ENCODE measurements at regions not wholly inside any gene's neighbourhood (a gene's known extent, or its start where the extent isn't known, plus 50 kb on each side); places are given as distances from the start of the nearest gene placed in this dataset.
"Not testable (repeated sequence)": the region's sequence is repeated elsewhere in the genome, so short reads cannot be mapped to it uniquely, and the experiment has no call there.

DNA sequence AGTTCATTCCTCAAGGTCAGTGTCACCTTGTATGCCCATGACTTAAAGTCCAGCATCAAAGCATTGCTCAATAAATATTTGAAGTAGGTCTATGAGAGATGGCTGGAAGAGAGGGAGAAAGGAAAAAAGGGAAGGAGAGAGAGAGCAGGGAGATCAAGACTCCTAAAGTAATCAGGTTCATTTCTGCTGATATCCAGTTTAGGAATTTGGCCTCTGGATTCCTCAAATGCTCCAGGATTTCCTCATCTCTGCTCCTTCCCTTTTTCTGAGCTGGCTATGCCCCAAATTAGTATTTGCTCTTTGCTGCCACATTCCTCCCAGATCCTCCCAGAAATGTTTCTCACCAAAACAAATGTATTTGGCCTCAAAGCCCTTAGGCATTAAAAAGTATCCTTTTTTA is 739.4 kb upstream of the CHAC2 start:
- in situ Hi-C loops (cut with MboI) (no loop called here), intact Hi-C loops (cut with micrococcal nuclease; ENCODE audit: unreplicated experiment) (no loop called here)
- CTCF ChIA-PET = no interaction called here
- H3K79me2 ChIP-seq (ENCODE audit: control insufficient read depth, insufficient read depth, low read length) = no peaks in the 10 kb centered on the region
- SMC1A ChIA-PET (ENCODE audit: uncharacterized antibody, unreplicated experiment) = no interaction called here
- H4K20me1 ChIP-seq (ENCODE audit: control insufficient read depth, insufficient read depth) = no peaks in the 10 kb centered on the region
- H3K27me3 ChIP-seq (replicated peaks in 1 of 2; ENCODE audit: control insufficient read depth in 2 of 2, insufficient read depth in 2 of 2, low read length in 1 of 2) = no peaks in the 10 kb centered on the region
- DNase-seq (ENCODE audit: low read depth, low spot score) = no peak
- POLR2A ChIA-PET = no interaction called here
- TF ChIP-seq SRF (IDR thresholded peaks at IDR 0.05; ENCODE audit: low read depth in 2 of 2, low read length in 2 of 2) (no peak), NBN (IDR thresholded peaks at IDR 0.05) (no peak), NR2C1 (IDR thresholded peaks at IDR 0.05) (no peak), NR2F1 (conservative IDR thresholded peaks at IDR 0.05) (no peak), ZZZ3 (IDR thresholded peaks at IDR 0.05; ENCODE audit: control insufficient read depth, insufficient read length, low read depth) (no peak), MTA2 (IDR thresholded peaks at IDR 0.05; ENCODE audit: low read depth) (no peak), DPF2 (IDR thresholded peaks at IDR 0.05) (no peak), GABPA (IDR thresholded peaks at IDR 0.05; ENCODE audit: low read depth) (no peak), KLF5 (IDR thresholded peaks at IDR 0.05; ENCODE audit: partially characterized antibody) (no peak), ZNF24 (IDR thresholded peaks at IDR 0.05) (no peak)
- TF ChIP-seq, protein P1, sequence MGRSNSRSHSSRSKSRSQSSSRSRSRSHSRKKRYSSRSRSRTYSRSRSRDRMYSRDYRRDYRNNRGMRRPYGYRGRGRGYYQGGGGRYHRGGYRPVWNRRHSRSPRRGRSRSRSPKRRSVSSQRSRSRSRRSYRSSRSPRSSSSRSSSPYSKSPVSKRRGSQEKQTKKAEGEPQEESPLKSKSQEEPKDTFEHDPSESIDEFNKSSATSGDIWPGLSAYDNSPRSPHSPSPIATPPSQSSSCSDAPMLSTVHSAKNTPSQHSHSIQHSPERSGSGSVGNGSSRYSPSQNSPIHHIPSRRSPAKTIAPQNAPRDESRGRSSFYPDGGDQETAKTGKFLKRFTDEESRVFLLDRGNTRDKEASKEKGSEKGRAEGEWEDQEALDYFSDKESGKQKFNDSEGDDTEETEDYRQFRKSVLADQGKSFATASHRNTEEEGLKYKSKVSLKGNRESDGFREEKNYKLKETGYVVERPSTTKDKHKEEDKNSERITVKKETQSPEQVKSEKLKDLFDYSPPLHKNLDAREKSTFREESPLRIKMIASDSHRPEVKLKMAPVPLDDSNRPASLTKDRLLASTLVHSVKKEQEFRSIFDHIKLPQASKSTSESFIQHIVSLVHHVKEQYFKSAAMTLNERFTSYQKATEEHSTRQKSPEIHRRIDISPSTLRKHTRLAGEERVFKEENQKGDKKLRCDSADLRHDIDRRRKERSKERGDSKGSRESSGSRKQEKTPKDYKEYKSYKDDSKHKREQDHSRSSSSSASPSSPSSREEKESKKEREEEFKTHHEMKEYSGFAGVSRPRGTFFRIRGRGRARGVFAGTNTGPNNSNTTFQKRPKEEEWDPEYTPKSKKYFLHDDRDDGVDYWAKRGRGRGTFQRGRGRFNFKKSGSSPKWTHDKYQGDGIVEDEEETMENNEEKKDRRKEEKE (IDR thresholded peaks at IDR 0.05) = no peak
- TF ChIP-seq, protein P2, sequence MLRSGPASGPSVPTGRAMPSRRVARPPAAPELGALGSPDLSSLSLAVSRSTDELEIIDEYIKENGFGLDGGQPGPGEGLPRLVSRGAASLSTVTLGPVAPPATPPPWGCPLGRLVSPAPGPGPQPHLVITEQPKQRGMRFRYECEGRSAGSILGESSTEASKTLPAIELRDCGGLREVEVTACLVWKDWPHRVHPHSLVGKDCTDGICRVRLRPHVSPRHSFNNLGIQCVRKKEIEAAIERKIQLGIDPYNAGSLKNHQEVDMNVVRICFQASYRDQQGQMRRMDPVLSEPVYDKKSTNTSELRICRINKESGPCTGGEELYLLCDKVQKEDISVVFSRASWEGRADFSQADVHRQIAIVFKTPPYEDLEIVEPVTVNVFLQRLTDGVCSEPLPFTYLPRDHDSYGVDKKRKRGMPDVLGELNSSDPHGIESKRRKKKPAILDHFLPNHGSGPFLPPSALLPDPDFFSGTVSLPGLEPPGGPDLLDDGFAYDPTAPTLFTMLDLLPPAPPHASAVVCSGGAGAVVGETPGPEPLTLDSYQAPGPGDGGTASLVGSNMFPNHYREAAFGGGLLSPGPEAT (IDR thresholded peaks at IDR 0.05; ENCODE audit: low read depth) = no peak
- TF ChIP-seq, protein P3, sequence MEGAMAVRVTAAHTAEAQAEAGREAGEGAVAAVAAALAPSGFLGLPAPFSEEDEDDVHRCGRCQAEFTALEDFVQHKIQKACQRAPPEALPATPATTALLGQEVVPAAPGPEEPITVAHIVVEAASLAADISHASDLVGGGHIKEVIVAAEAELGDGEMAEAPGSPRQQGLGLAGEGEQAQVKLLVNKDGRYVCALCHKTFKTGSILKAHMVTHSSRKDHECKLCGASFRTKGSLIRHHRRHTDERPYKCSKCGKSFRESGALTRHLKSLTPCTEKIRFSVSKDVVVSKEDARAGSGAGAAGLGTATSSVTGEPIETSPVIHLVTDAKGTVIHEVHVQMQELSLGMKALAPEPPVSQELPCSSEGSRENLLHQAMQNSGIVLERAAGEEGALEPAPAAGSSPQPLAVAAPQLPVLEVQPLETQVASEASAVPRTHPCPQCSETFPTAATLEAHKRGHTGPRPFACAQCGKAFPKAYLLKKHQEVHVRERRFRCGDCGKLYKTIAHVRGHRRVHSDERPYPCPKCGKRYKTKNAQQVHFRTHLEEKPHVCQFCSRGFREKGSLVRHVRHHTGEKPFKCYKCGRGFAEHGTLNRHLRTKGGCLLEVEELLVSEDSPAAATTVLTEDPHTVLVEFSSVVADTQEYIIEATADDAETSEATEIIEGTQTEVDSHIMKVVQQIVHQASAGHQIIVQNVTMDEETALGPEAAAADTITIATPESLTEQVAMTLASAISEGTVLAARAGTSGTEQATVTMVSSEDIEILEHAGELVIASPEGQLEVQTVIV (IDR thresholded peaks at IDR 0.05; ENCODE audit: borderline replicate concordance, partially characterized antibody) = no peak
- no TSS peak for BruUV-seq (replicated peaks)
- no peak overlapping the region for H3K27ac ChIP-seq (ENCODE audit: control insufficient read depth, insufficient read depth)
- H3K4me2 ChIP-seq (ENCODE audit: control insufficient read depth, insufficient read depth) = no peak overlapping the region
- H3K9ac ChIP-seq (ENCODE audit: control insufficient read depth, insufficient read depth, low read length) = no peak overlapping the region
- no peak overlapping the region for H3K4me3 ChIP-seq
- no peak overlapping the region for H2AFZ ChIP-seq (ENCODE audit: control insufficient read depth, low read depth, low read length)
- RAD21 ChIA-PET (ENCODE audit: unreplicated experiment) = no interaction called here
- H3K36me3 ChIP-seq (ENCODE audit: control insufficient read depth in 2 of 2, insufficient read depth in 2 of 2, low read length in 1 of 2) = no peaks in the 10 kb centered on the region
- H3K9me3 ChIP-seq (replicated peaks; ENCODE audit: control insufficient read depth, insufficient read depth, low read length) = no peaks in the 10 kb centered on the region
- no peaks in the 10 kb centered on the region for H3K4me1 ChIP-seq (ENCODE audit: control insufficient read depth, insufficient read depth, low read length)
- FAIRE-seq = no peak
- no peak for ATAC-seq

DNA sequence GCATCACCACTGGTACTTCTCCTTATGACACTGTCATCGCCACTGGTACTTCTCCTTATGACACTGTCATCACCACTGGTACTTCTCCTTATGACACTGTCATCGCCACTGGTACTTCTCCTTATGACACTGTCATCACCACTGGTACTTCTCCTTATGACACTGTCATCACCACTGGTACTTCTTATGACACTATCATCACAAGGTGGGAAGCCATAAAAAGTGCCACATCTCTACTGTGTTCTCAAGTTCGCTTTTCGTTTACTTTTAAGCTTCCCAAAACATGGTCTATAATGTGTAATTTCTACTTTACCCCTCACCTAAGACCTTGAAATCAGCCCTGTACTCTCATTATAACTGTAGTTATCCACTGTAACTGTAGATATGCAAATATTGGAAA is 745.4 kb upstream of the CHAC2 start:
- intact Hi-C loops (cut with micrococcal nuclease; ENCODE audit: unreplicated experiment); in situ Hi-C loops (cut with MboI); H3K4me1 ChIP-seq (ENCODE audit: control insufficient read depth, insufficient read depth, low read length); FAIRE-seq; H3K79me2 ChIP-seq (ENCODE audit: control insufficient read depth, insufficient read depth, low read length); POLR2A ChIA-PET; ATAC-seq; H3K9ac ChIP-seq (ENCODE audit: control insufficient read depth, insufficient read depth, low read length); H4K20me1 ChIP-seq (ENCODE audit: control insufficient read depth, insufficient read depth); H3K36me3 ChIP-seq (ENCODE audit: control insufficient read depth in 2 of 2, insufficient read depth in 2 of 2, low read length in 1 of 2); H3K4me3 ChIP-seq; BruUV-seq (replicated peaks); H3K9me3 ChIP-seq (replicated peaks; ENCODE audit: control insufficient read depth, insufficient read depth, low read length); H3K27me3 ChIP-seq (replicated peaks in 1 of 2; ENCODE audit: control insufficient read depth in 2 of 2, insufficient read depth in 2 of 2, low read length in 1 of 2); SMC1A ChIA-PET (ENCODE audit: uncharacterized antibody, unreplicated experiment); H3K4me2 ChIP-seq (ENCODE audit: control insufficient read depth, insufficient read depth); H3K27ac ChIP-seq (ENCODE audit: control insufficient read depth, insufficient read depth); H2AFZ ChIP-seq (ENCODE audit: control insufficient read depth, low read depth, low read length); CTCF ChIA-PET; RAD21 ChIA-PET (ENCODE audit: unreplicated experiment); DNase-seq (ENCODE audit: low read depth, low spot score): not testable (repeated sequence)
- 9% methylated on average over 4 of the region's 4 CpGs for WGBS (ENCODE audit: insufficient coverage, insufficient replicate concordance, low lambda C conversion rate, missing lambda C conversion rate)
